ENCODE measurements at regions not wholly inside any gene's neighbourhood (a gene's known extent, or its start where the extent isn't known, plus 50 kb on each side); places are given as distances from the start of the nearest gene placed in this dataset.
A peak's percentile ranks its signal among the peaks of the same experiment; 100 is the strongest.

GRCh38 chr17:77006971-77007649 lies 133.7 kb upstream of the SEC14L1 start:
- 89% methylated on average over 20 of the region's 20 CpGs for WGBS (ENCODE audit: missing lambda C conversion rate)
- no peak overlapping the region for H3K4me3 ChIP-seq
- peak overlapping the region in 1 of 2 experiments; percentile 85; a peak in 3 of 6 replicates for H3K27ac ChIP-seq
- ChIA-PET POLR2A (no interaction called here), CTCF (interaction anchor here (0.6 to 8.1 kb wide), 9 partner anchors 8 to 634 kb away, joined by 3 to 97 read pairs (median 5); partner anchors contain the start of gene MGAT5B)
- no peak for DNase-seq (ENCODE audit: low read depth in 1 of 2, low spot score in 1 of 2)
- no peak for ATAC-seq
- no peak overlapping the region for H3K4me2 ChIP-seq
- no peak for FAIRE-seq
- H3K9me3 ChIP-seq, result peaks cover 32% of the 10 kb centered on the region
- TF ChIP-seq HES2 (IDR thresholded peaks at IDR 0.05) (no peak), HOXB13 (CRISPR knock-in tag; IDR thresholded peaks at IDR 0.05; ENCODE audit: low read depth) (no peak), NPAS2 (CRISPR knock-in tag; IDR thresholded peaks at IDR 0.05; ENCODE audit: borderline replicate concordance) (no peak)
- peaks cover 20% of the 10 kb centered on the region for H3K4me1 ChIP-seq

GRCh38 chr17:77009877-77010276 lies 130.9 kb upstream of the SEC14L1 start:
- 19% methylated on average over 2 of the region's 2 CpGs for WGBS (ENCODE audit: missing lambda C conversion rate)
- CTCF ChIA-PET, result interaction anchor here (1.7 to 8.1 kb wide), 2 partner anchors 46 to 76 kb away, joined by 3 to 97 read pairs; no protein-coding TSS in a partner anchor
- POLR2A ChIA-PET, result no interaction called here

GRCh38 chr17:77010667-77011066 lies 130.1 kb upstream of the SEC14L1 start:
- Histone ChIP-seq H3K27ac (no peak overlapping the region), H3K4me3 (no peak overlapping the region), H3K4me1 (0 out of 3 replicates have a peak, but pooled peaks cover 4% of the 10 kb centered on the region), H3K9me3 (peaks cover 32% of the 10 kb centered on the region), H3K4me2 (no peak overlapping the region)
- FAIRE-seq (peak; percentile 43), ATAC-seq (no peak), DNase-seq (ENCODE audit: low read depth in 1 of 2, low spot score in 1 of 2) (no peak)
- ChIA-PET POLR2A (no interaction called here), CTCF (interaction anchor here (1.0 to 1.5 kb wide), 2 partner anchors 35 to 40 kb away, joined by 3 to 6 read pairs; no protein-coding TSS in a partner anchor)
- no peak for TF ChIP-seq RNF2 (IDR thresholded peaks at IDR 0.05; ENCODE audit: borderline replicate concordance, low read depth)
- TF ChIP-seq ELK1 (IDR thresholded peaks at IDR 0.05; ENCODE audit: low read depth, low read length), result no peak
- no peak for TF ChIP-seq NPAS2 (CRISPR knock-in tag; IDR thresholded peaks at IDR 0.05; ENCODE audit: borderline replicate concordance)
- no peak for TF ChIP-seq HEYL (CRISPR knock-in tag; IDR thresholded peaks at IDR 0.05)
- TF ChIP-seq CHD4 (IDR thresholded peaks at IDR 0.05; ENCODE audit: borderline replicate concordance), result no peak
- no peak for TF ChIP-seq TP53 (CRISPR knock-in tag; IDR thresholded peaks at IDR 0.05)
- no peak for TF ChIP-seq PHF8 (IDR thresholded peaks at IDR 0.05; ENCODE audit: borderline replicate concordance, low read depth)
- TF ChIP-seq RFX5 (IDR thresholded peaks at IDR 0.05), result no peak
- TF ChIP-seq BCL3 (IDR thresholded peaks at IDR 0.05), result no peak

More at GRCh38 chr17:77009877-77010276, 130.9 kb upstream of the SEC14L1 start:
- Histone ChIP-seq H3K4me2 (no peak overlapping the region), H3K4me1 (0 out of 3 replicates have a peak, but pooled peaks cover 5% of the 10 kb centered on the region), H3K9me3 (peaks cover 32% of the 10 kb centered on the region), H3K27ac (no peak overlapping the region), H3K4me3 (no peak overlapping the region)
- DNase-seq (ENCODE audit: low read depth in 1 of 2, low spot score in 1 of 2) (no peak), ATAC-seq (no peak), FAIRE-seq (no peak)
- TF ChIP-seq HDAC2 (IDR thresholded peaks at IDR 0.05), result peak; percentile 34; the same call in 1 of the 2 replicates
- TF ChIP-seq EP300 (IDR thresholded peaks at IDR 0.05), result no peak

- H3K4me2 ChIP-seq, result no peak overlapping the region
- ChIA-PET CTCF (interaction anchor here (1.0 to 2.3 kb wide), 9 partner anchors 9 to 143 kb away, joined by 3 to 11 read pairs (median 6); partner anchors contain the start of gene MGAT5B), POLR2A (no interaction called here)
- H3K27ac ChIP-seq, result no peak overlapping the region
- WGBS (ENCODE audit: missing lambda C conversion rate), result 56% methylated on average over 7 of the region's 7 CpGs
- ATAC-seq (0 out of 6 replicates have a peak, but pooled peaks of 1 of the 2 experiments have one; percentile 41), FAIRE-seq (no peak), DNase-seq (ENCODE audit: low read depth in 1 of 2, low spot score in 1 of 2) (peak in 1 of 2 experiments; percentile 65)
- H3K4me3 ChIP-seq, result no peak overlapping the region
- no peaks in the 10 kb centered on the region for H3K4me1 ChIP-seq
- TF ChIP-seq HDAC2 (IDR thresholded peaks at IDR 0.05), result 0 out of 2 replicates have a peak, but pooled peaks have one; percentile 39
- TF ChIP-seq RFX5 (IDR thresholded peaks at IDR 0.05), result no peak
- peak; percentile 42; the same call in 2 of the 3 replicates for TF ChIP-seq CTCF (IDR thresholded peaks at IDR 0.05)
- TF ChIP-seq CEBPB (IDR thresholded peaks at IDR 0.05), result 0 out of 4 replicates have a peak, but pooled peaks of 1 of the 2 experiments have one; percentile 9
- TF ChIP-seq E2F6 (IDR thresholded peaks at IDR 0.05; ENCODE audit: borderline replicate concordance, low read depth), result no peak
- peak; percentile 17; the same call in 1 of the 2 replicates for TF ChIP-seq CHD4 (IDR thresholded peaks at IDR 0.05; ENCODE audit: borderline replicate concordance)
- TF ChIP-seq RAD21 (conservative IDR thresholded peaks at IDR 0.05 in 1 of 2, IDR thresholded peaks at IDR 0.05 in 1 of 2), result peak; percentile 48 to 71
- TF ChIP-seq SREBF2 (IDR thresholded peaks at IDR 0.05), result no peak
- TF ChIP-seq TP53 (CRISPR knock-in tag; IDR thresholded peaks at IDR 0.05), result no peak
- TF ChIP-seq JUN (IDR thresholded peaks at IDR 0.05), result no peak
- H3K9me3 ChIP-seq, result peaks cover 32% of the 10 kb centered on the region
Measured at GRCh38 chr17:77011173-77012011, 129.4 kb upstream of the SEC14L1 start.

Measured in A549 (cell line).